Caki2 (cell line): ENCODE measurements at regions not wholly inside any gene's neighbourhood (a gene's known extent, or its start where the extent isn't known, plus 50 kb on each side); places are given as distances from the start of the nearest gene placed in this dataset.

Experiments
- DNase-seq: peaks from one replicate; pipeline ENCODE4 v3.0.0-alpha.2; 2015; ENCODE audit warnings: low read depth
- in situ Hi-C: cut with HindIII; loops from 2 replicates; pipeline ENCODE4 v1.10.0; 2016; ENCODE audit warnings: low sequenced_read_pairs, low pct_unique_long_range_greater_than_20kb, mixed read lengths

- DNase-seq, result no peak
- in situ Hi-C loops, result no loop called here
These were observed 150.1 kb downstream of the ATPSCKMT start for GRCh38 chr5:10099548-10099947.

- in situ Hi-C loops, result no loop called here
- DNase-seq, result no peak
These were observed 158.0 kb downstream of the ATPSCKMT start for GRCh38 chr5:10091701-10092100.

GRCh38 chr5:10090074-10090473 is 159.6 kb downstream of the ATPSCKMT start:
- in situ Hi-C loops, result no loop called here
- DNase-seq, result no peak

- DNase-seq, result no peak
- in situ Hi-C loops, result no loop called here
These were observed 164.5 kb downstream of the ATPSCKMT start for GRCh38 chr5:10085185-10085584.

- in situ Hi-C loops, result no loop called here
- no peak for DNase-seq
These were observed 168.1 kb downstream of the ATPSCKMT start for GRCh38 chr5:10081584-10081983.

GRCh38 chr5:10077791-10078545 is 171.7 kb downstream of the ATPSCKMT start:
- DNase-seq, result no peak
- in situ Hi-C loops, result no loop called here

GRCh38 chr5:10073441-10074104 is 176.1 kb downstream of the ATPSCKMT start:
- no peak for DNase-seq
- in situ Hi-C loops, result no loop called here

- in situ Hi-C loops, result no loop called here
- no peak for DNase-seq
These were observed 179.9 kb downstream of the ATPSCKMT start for GRCh38 chr5:10069637-10070313.

GRCh38 chr5:10065428-10066000 is 184.2 kb downstream of the ATPSCKMT start:
- in situ Hi-C loops, result no loop called here
- no peak for DNase-seq

- no peak for DNase-seq
- in situ Hi-C loops, result no loop called here
These were observed 185.0 kb downstream of the ATPSCKMT start for GRCh38 chr5:10064546-10065195.

- no peak for DNase-seq
- in situ Hi-C loops, result no loop called here
These were observed 185.7 kb downstream of the ATPSCKMT start for GRCh38 chr5:10063997-10064396.

GRCh38 chr5:10059980-10060379 is 189.7 kb downstream of the ATPSCKMT start:
- no peak for DNase-seq
- in situ Hi-C loops, result no loop called here

GRCh38 chr5:10059556-10059955 is 190.1 kb downstream of the ATPSCKMT start:
- in situ Hi-C loops, result no loop called here
- DNase-seq, result no peak

GRCh38 chr5:10057356-10057755 is 192.3 kb downstream of the ATPSCKMT start:
- in situ Hi-C loops, result no loop called here
- DNase-seq, result no peak

GRCh38 chr5:10056228-10056760 is 193.4 kb downstream of the ATPSCKMT start:
- no peak for DNase-seq
- in situ Hi-C loops, result no loop called here

GRCh38 chr5:10049858-10050455 is 199.7 kb downstream of the ATPSCKMT start:
- DNase-seq, result no peak
- in situ Hi-C loops, result no loop called here

GRCh38 chr5:10046676-10047075 is 203.0 kb downstream of the ATPSCKMT start:
- no peak for DNase-seq
- in situ Hi-C loops, result no loop called here

GRCh38 chr5:10045376-10045775 is 204.3 kb downstream of the ATPSCKMT start:
- no peak for DNase-seq
- in situ Hi-C loops, result no loop called here
